ENCODE measurements at regions not wholly inside any gene's neighbourhood (a gene's known extent, or its start where the extent isn't known, plus 50 kb on each side); places are given as distances from the start of the nearest gene placed in this dataset.

DNA sequence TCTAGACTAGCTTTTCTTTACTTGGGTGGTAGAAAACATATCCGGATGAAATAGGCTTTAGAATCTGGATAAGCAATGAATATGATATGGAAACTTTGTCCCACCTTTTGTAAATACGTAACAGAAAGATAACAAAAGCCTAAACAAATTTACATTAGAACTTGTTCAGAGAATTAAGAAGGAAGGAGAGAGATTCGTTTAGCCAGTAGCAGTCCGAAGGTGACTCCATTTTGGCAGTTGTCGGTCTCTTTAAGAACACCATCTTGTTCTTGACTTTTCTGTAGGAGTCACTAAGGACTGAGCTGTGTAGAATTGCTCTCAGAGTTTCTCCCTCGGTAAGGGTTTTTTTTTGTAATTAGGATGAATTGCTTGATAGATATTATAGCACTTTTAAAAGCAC lies 475.1 kb downstream of the PCNX1 start:
- no peak for TF ChIP-seq CTCF (IDR thresholded peaks at IDR 0.05 in 4 of 5, conservative IDR thresholded peaks at IDR 0.05 in 1 of 5)
- TF ChIP-seq POLR2A (IDR thresholded peaks at IDR 0.05), result no peak

Data from gastrocnemius medialis (tissue), 4 donors.